PC-9 (cell line): ENCODE measurements at regions not wholly inside any gene's neighbourhood (a gene's known extent, or its start where the extent isn't known, plus 50 kb on each side); places are given as distances from the start of the nearest gene placed in this dataset.

Experiments used
- BruUV-seq: library from RNA; stranded (reverse); fragments of 400-500 nt; replicated peaks from 2 replicates; lab custom pipeline; 2021; lab: Mats Ljungman, UMichigan
- CTCF ChIA-PET: fragments of 300-600 bp; sonication (Branson Sonifier 250); formaldehyde crosslinking; loops from one replicate; lab custom pipeline; 2022; ENCODE audit warnings: antibody characterized with exemption; lab: Charles Lee
- POLR2A ChIA-PET: fragments of 300-600 bp; sonication (Branson Sonifier 250); formaldehyde crosslinking; loops from one replicate; lab custom pipeline; 2022; ENCODE audit warnings: antibody characterized with exemption; ENCODE audit not compliant: unreplicated experiment; lab: Charles Lee
- DNase-seq, 2 experiments: peaks; one replicate each; pipeline versions ENCODE4 v3.0.0 to v3.0.0-alpha.2; 2015 to 2022; ENCODE audit warnings: mixed read lengths in 1 of 2
- H2AFZ ChIP-seq: fragments of 200-600 bp; sonication (generic); 2 replicates; pipeline ENCODE4 v1.8.1; 2017; ENCODE audit warnings: antibody characterized with exemption
- H3F3A ChIP-seq: fragments of 200-600 bp; sonication (generic); 2 replicates; pipeline ENCODE4 v1.8.1; 2017; ENCODE audit warnings: antibody characterized with exemption, mild to moderate bottlenecking, low read depth; ENCODE audit not compliant: insufficient read depth
- H3K27ac ChIP-seq: fragments of 200-600 bp; sonication (generic); 2 replicates; pipeline ENCODE4 v1.6.1; 2016; ENCODE audit warnings: mixed run types
- H3K27me3 ChIP-seq: fragments of 200-600 bp; sonication (generic); 2 replicates; pipeline ENCODE4 v1.6.1; 2016; ENCODE audit warnings: low read depth, mixed run types; ENCODE audit not compliant: insufficient read depth
- H3K36me3 ChIP-seq: fragments of 200-600 bp; sonication (generic); 2 replicates; pipeline ENCODE4 v1.6.1; 2016; ENCODE audit warnings: low read depth, mixed run types
- H3K4me1 ChIP-seq: fragments of 200-600 bp; sonication (generic); replicated peaks from 2 replicates; pipeline ENCODE4 v1.6.1; 2016; ENCODE audit warnings: mixed run types; ENCODE audit not compliant: insufficient read depth
- H3K4me2 ChIP-seq: fragments of 200-600 bp; sonication (generic); 2 replicates; pipeline ENCODE4 v1.6.1; 2017; ENCODE audit warnings: mixed run types
- H3K4me3 ChIP-seq: fragments of 200-600 bp; sonication (generic); 2 replicates; pipeline ENCODE4 v1.6.1; 2016; ENCODE audit warnings: mixed run types
- H3K79me2 ChIP-seq: fragments of 200-600 bp; sonication (generic); 2 replicates; pipeline ENCODE4 v1.6.1; 2017; ENCODE audit warnings: low read depth, mixed run types
- H3K9me2 ChIP-seq: fragments of 200-600 bp; sonication (generic); 2 replicates; pipeline ENCODE4 v1.8.1; 2017; ENCODE audit warnings: mild to moderate bottlenecking; ENCODE audit not compliant: insufficient read depth
- H3K9me3 ChIP-seq: fragments of 200-600 bp; sonication (generic); 2 replicates; pipeline ENCODE4 v1.8.1; 2016; ENCODE audit warnings: low read depth; ENCODE audit not compliant: insufficient read depth
- H4K20me1 ChIP-seq: fragments of 200-600 bp; sonication (generic); 2 replicates; pipeline ENCODE4 v1.8.1; 2017; ENCODE audit not compliant: insufficient read depth
- CTCF ChIP-seq: fragments of 200-600 bp; sonication (generic); conservative IDR thresholded peaks from 2 replicates; pipeline ENCODE4 v1.6.1; 2017; ENCODE audit warnings: mixed run types, antibody characterized with exemption, mild to moderate bottlenecking, moderate library complexity
- EZH2 ChIP-seq: fragments of 200-600 bp; sonication (generic); IDR thresholded peaks from 2 replicates; pipeline ENCODE4 v1.8.0; 2017; ENCODE audit warnings: antibody characterized with exemption, low read depth
- intact Hi-C: fragments of 100-400 bp; cut with micrococcal nuclease; formaldehyde crosslinking; loops from one replicate; pipeline ENCODE4 v1.10.0; 2022; ENCODE audit not compliant: unreplicated experiment

GRCh38 chr14:106679776-106680175 lies 1153.4 kb downstream of the TMEM121 start:
- no TSS peak for BruUV-seq
- H3F3A ChIP-seq, result no peaks in the 10 kb centered on the region
- no peaks in the 10 kb centered on the region for H3K36me3 ChIP-seq
- no peaks in the 10 kb centered on the region for H3K27me3 ChIP-seq
- ChIA-PET POLR2A (no interaction called here), CTCF (no interaction called here)
- no peaks in the 10 kb centered on the region for H4K20me1 ChIP-seq
- no peak for TF ChIP-seq CTCF
- no peak for TF ChIP-seq EZH2
- intact Hi-C loops, result no loop called here
- H3K27ac ChIP-seq, result no peak overlapping the region
- H2AFZ ChIP-seq, result no peak overlapping the region
- DNase-seq, result no peak
- no peak overlapping the region for H3K4me2 ChIP-seq
- H3K9me3 ChIP-seq, result no peaks in the 10 kb centered on the region
- H3K79me2 ChIP-seq, result no peaks in the 10 kb centered on the region
- no peaks in the 10 kb centered on the region for H3K4me1 ChIP-seq
- H3K9me2 ChIP-seq, result no peaks in the 10 kb centered on the region
- no peak overlapping the region for H3K4me3 ChIP-seq

GRCh38 chr14:106681161-106681560 lies 1154.8 kb downstream of the TMEM121 start:
- Histone ChIP-seq H3K27ac (no peak overlapping the region), H3K4me1 (no peaks in the 10 kb centered on the region), H3K36me3 (no peaks in the 10 kb centered on the region), H3K9me3 (no peaks in the 10 kb centered on the region), H4K20me1 (no peaks in the 10 kb centered on the region), H3K4me3 (no peak overlapping the region), H3K4me2 (no peak overlapping the region), H3K79me2 (no peaks in the 10 kb centered on the region), H2AFZ (no peak overlapping the region), H3F3A (no peaks in the 10 kb centered on the region), H3K27me3 (no peaks in the 10 kb centered on the region), H3K9me2 (no peaks in the 10 kb centered on the region)
- POLR2A ChIA-PET, result no interaction called here
- TF ChIP-seq CTCF (no peak), EZH2 (no peak)
- DNase-seq, result no peak
- CTCF ChIA-PET, result no interaction called here
- intact Hi-C loops, result no loop called here
- no TSS peak for BruUV-seq

GRCh38 chr14:106681568-106681967 lies 1155.2 kb downstream of the TMEM121 start:
- Histone ChIP-seq H4K20me1 (no peaks in the 10 kb centered on the region), H3K4me2 (no peak overlapping the region), H3K9me3 (no peaks in the 10 kb centered on the region), H3K36me3 (no peaks in the 10 kb centered on the region), H3K79me2 (no peaks in the 10 kb centered on the region), H3F3A (no peaks in the 10 kb centered on the region), H3K9me2 (no peaks in the 10 kb centered on the region), H3K27me3 (no peaks in the 10 kb centered on the region), H3K4me3 (no peak overlapping the region), H3K27ac (no peak overlapping the region), H3K4me1 (no peaks in the 10 kb centered on the region), H2AFZ (no peak overlapping the region)
- no TSS peak for BruUV-seq
- no peak for TF ChIP-seq CTCF
- TF ChIP-seq EZH2, result no peak
- POLR2A ChIA-PET, result no interaction called here
- DNase-seq, result no peak
- CTCF ChIA-PET, result no interaction called here
- intact Hi-C loops, result no loop called here
